ENCODE measurements at regions not wholly inside any gene's neighbourhood (a gene's known extent, or its start where the extent isn't known, plus 50 kb on each side); places are given as distances from the start of the nearest gene placed in this dataset.

DNA sequence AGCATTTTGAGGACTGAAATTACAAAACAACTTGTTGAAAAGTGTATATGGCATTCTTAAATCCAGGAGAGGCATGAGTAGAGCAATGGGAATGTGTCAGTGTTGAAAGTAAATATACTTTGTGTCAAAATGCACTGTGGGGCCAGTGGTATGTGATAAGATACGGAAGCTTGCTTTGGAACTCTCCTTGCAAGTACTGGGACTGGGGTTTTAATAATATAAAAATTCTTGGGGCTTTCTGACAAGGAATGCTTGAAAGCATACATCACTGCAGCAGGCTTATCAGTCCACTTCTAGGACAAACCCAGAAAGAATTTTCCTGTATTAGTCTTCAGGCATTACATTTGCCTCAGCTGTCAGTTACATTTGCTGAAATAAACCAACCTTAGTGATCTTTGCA lies 472.8 kb upstream of the FZD8 start:
- DNase-seq (ENCODE audit: low spot score in 2 of 2): no peak
- TF ChIP-seq CTCF (IDR thresholded peaks at IDR 0.05) (no peak), POLR2A (IDR thresholded peaks at IDR 0.05) (no peak)
- WGBS, 2 donors: 88 to 89% methylated on average over 1 of the region's 1 CpG
- H3K4me3 ChIP-seq (ENCODE audit: low read depth, poor library complexity, severe bottlenecking): no peak overlapping the region
- intact Hi-C loops (cut with DNase I; ENCODE audit: low total_unique reads): no loop called here

DNA sequence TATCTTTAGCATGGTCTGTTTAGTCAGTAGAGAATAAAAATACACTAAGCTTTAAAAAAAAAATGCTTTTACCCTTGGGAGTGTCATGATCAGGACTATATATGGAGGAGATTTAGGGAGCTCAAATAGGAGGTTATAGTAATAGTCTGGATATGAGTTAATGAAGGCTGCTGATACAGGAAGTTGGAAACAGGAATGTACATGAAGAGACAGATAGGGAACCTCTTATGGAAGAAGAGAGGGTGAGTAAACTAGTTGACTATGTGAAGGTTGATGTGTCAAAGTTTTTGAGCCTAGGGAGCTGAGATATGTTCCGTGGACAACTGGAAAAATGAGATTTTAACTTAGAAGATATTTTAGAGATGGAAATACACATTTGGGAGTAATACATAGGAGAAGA lies 472.0 kb upstream of the FZD8 start:
- DNase-seq (ENCODE audit: low spot score in 2 of 2): no peak
- TF ChIP-seq CTCF (IDR thresholded peaks at IDR 0.05) (no peak), POLR2A (IDR thresholded peaks at IDR 0.05) (no peak)
- intact Hi-C loops (cut with DNase I; ENCODE audit: low total_unique reads): no loop called here
- no peak overlapping the region for H3K4me3 ChIP-seq (ENCODE audit: low read depth, poor library complexity, severe bottlenecking)
- WGBS, 2 donors: 80 to 86% methylated on average over 1 of the region's 1 CpG

GRCh38 chr10:36111676-36112075 lies 469.6 kb upstream of the FZD8 start:
- intact Hi-C loops (cut with DNase I; ENCODE audit: low total_unique reads): no loop called here
- no peak overlapping the region for H3K4me3 ChIP-seq (ENCODE audit: low read depth, poor library complexity, severe bottlenecking)
- DNase-seq (ENCODE audit: low spot score in 2 of 2): no peak
- 87 to 100% methylated on average over 2 of the region's 2 CpGs for WGBS, 2 donors
- no peak for TF ChIP-seq CTCF (IDR thresholded peaks at IDR 0.05)

DNA sequence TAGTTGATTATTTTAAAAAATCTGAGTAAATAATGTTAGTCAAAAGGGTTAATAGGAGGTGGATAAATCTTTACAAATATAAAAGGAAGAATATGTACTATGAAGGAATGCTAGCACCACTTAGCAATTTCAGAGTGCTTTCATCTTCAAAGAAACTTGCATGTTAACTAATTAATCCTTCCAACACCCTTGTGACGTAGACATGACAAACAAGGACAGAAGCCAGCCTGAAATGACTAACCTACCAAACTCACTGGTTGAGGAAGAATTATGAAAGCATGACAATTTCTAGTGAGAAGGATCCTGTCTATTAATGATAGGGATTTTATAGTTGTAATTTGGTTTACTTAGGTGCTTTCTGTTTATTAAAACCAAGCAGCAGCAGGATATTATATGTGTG lies 468.0 kb upstream of the FZD8 start:
- WGBS, 2 donors: 56 to 69% methylated on average over 1 of the region's 1 CpG
- intact Hi-C loops (cut with DNase I; ENCODE audit: low total_unique reads): no loop called here
- H3K4me3 ChIP-seq (ENCODE audit: low read depth, poor library complexity, severe bottlenecking): no peak overlapping the region
- TF ChIP-seq CTCF (IDR thresholded peaks at IDR 0.05) (no peak), POLR2A (IDR thresholded peaks at IDR 0.05) (no peak)
- DNase-seq (ENCODE audit: low spot score in 2 of 2): no peak

DNA sequence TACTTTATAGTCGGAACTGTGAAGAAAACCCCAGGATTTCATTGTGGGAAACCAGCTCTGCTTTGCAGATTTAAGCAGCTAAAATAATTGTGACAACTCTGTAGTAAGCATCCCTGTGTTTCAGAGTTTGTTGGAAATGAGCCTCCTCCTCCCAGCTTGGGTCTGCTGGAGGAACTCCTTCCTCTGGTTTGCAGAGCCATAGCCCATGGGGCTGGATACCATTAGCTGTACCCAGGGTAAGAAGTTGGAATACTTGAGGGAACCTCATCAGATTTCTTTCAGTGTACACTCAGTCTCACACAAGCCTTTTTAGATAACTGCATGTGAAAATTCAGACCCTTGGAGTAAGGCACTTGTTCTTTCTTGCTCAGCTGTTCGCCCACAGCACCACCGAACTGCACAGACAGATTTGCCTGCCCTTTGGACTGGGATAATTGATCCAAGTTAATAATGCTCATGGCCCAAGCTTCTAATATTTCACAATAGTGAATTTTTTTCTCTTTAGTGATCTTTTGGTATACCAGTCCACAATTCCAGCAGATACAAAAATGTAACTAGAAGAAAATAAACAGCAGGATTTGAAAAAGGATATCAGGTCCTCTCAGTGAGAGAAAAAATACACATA lies 467.4 kb upstream of the FZD8 start:
- intact Hi-C loops (cut with DNase I; ENCODE audit: low total_unique reads): no loop called here
- no peak for TF ChIP-seq POLR2A (IDR thresholded peaks at IDR 0.05)
- no peak for TF ChIP-seq CTCF (IDR thresholded peaks at IDR 0.05)
- no peak for DNase-seq (ENCODE audit: low spot score in 2 of 2)
- 78 to 79% methylated on average over 3 of the region's 3 CpGs for WGBS, 2 donors
- no peak overlapping the region for H3K4me3 ChIP-seq (ENCODE audit: low read depth, poor library complexity, severe bottlenecking)

DNA sequence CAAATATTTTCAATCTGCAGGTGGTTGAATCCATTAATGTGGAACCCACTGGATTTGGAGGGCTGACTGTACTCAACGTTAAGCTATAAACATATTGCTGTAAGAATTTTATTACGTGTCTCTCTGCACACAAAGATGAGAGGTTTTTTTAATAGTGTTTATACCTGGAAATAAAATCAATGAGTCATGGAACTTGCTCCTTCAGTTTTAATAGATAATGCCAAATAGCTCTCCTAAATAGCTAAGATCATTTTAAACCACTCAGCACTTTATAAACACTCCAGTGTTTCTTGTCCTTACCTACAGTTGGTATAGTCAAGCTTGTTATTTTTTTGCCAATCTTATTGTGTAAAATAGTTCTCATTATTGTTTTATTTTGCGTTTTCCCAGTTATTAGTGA lies 455.6 kb upstream of the FZD8 start:
- TF ChIP-seq CTCF (IDR thresholded peaks at IDR 0.05) (no peak), POLR2A (IDR thresholded peaks at IDR 0.05) (no peak)
- H3K4me3 ChIP-seq (ENCODE audit: low read depth, poor library complexity, severe bottlenecking): no peak overlapping the region
- 56 to 66% methylated on average over 3 of the region's 3 CpGs for WGBS, 2 donors
- no peak for DNase-seq (ENCODE audit: low spot score in 2 of 2)
- intact Hi-C loops (cut with DNase I; ENCODE audit: low total_unique reads): no loop called here

Measured in lower leg skin (tissue), 4 donors.